GM11168 (cell line): ENCODE measurements at regions not wholly inside any gene's neighbourhood (a gene's known extent, or its start where the extent isn't known, plus 50 kb on each side); places are given as distances from the start of the nearest gene placed in this dataset.

Experiments
- in situ Hi-C: fragments of 300-500 bp; cut with MboI; formaldehyde crosslinking; loops from one replicate; pipeline ENCODE4 v1.12.0; 2022; ENCODE audit warnings: low sequenced_read_pairs; ENCODE audit not compliant: unreplicated experiment

DNA sequence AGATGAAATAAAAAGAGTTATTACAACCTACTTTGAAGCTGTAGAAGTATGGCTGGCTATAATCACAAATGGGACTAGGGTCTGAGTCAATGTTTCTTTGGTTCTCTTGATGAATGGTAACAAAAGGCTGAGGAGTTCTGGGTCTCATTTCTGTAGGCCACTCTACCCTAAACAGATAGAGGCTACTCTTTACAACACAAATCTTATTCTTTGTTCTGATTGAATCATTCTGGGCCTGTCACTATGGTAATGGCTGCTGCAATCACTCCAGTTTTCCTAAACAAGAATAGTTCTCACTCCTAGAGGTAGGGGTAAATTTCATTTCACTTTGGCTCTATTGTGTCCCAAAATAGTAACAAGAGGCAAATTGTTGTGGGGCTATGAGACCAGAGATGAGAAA lies 1714.3 kb upstream of the PCDH20 start:
- in situ Hi-C loops = no loop called here

DNA sequence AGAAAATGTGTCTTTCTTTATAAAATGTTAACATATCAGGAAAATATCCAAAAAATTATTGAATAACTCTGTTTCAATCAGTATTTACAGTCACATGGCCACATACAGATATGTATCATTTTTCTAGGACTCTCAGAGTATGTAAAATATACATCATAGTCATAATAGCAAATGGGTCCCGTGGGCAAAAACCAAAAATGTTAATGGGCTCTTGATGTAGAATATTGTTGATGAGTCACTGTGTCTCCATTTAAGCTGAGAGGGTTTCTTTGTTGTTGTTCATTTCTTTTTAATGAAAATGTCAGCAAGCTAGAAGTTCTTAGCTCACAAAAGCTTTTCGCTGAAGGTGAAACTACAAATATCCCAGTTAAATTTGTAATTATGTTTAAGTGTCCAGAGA lies 1713.1 kb upstream of the PCDH20 start:
- in situ Hi-C loops = no loop called here

DNA sequence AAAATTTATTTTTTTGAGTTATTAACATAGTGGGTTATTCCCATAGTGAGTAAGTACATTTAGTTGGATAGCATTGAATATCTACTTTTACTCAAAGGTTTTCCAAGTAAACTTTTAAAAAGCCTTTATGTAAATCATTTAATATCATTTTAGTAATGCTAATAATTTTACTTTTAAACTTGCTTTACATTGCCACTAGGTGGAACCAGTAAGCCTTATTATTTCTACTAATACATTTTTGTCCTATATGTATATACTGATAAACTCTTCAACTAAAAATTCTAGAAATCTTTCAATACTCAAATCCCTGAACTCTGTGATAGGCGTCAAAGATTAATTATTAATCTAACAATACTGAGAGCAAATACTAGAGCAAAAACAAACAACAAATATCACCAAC lies 1709.2 kb upstream of the PCDH20 start:
- in situ Hi-C loops = no loop called here

DNA sequence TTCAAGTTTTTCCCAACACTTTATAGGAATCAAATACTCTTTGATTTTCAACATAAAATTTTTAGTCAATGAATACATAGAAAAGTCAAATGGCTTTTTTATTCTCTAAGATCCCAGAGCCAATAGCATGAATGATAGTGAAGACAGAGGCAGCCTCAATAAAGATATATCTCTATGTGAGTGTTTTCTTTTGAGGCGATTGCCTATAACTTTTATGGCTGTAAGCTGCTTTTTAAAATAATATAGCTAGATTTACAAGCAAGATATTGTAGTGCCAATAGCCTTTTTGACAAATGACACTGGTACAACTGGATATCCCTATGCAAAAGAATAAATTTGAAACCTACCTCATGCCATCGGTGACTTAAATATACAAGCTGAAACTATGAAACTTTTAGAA lies 1705.2 kb upstream of the PCDH20 start:
- in situ Hi-C loops = no loop called here

DNA sequence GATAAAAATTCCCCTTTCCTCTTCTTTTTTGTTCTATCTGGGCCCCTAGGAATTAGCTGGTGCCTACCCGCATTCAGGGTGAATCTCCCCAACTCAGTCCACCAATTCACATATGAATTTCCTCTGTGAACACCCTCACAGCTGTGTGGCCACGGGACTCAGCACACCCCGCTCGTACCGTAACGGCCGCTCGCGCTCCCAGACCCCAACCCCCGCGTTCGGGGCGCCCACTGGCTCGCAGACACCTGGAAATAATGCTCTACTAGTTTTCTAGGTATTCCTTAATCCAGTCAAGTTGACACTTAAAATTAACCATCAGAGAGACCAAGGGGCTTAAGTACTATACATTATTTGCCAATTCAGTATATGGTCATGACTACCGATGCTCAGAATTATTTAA lies 1702.1 kb upstream of the PCDH20 start:
- in situ Hi-C loops = no loop called here

DNA sequence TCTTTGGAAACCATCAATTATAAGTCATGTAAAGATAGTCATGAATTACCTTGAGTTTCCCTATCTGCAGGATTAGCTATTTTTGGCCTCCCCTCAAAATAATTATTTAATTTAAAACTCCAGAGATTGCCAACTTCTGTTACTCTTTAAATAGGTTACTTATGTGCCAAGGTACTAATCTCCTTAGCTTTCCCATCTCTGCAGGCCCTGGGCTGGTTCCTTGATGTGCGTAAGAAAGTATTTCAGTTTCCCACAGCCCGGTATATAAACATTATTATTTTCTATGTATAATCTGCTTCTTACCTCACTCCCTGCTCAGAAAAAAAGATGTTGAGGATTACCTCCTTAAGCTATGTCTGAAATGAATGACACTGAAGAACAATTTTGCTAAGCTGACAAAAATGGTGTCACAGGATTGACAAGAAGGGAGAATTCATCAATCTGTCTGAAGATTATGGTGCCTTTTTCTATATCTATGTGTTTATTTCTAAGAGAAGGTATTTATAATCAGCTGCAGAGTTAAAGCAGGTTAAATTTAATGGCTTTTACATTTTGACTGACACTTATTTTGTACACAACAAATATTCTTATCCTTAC lies 1697.2 kb upstream of the PCDH20 start:
- in situ Hi-C loops = no loop called here

DNA sequence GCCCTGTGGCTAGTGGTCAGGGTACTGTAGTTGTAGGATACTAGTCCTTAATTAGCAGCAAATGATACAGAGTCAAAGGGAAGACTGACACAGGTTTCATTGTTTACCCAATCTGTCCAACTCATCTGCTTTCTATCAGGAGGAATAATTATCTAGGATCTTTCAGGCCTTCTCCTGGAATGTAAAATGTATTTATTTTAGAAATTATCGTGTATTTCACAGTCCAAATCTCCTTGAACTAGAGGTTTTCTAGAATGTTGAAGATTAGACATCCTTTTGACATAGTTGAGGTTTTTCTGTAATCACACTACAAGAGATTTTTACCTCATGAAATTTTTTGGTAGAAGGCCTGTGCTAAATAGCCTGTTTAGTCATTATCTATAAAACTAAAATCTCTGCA lies 1694.8 kb upstream of the PCDH20 start:
- in situ Hi-C loops = no loop called here

DNA sequence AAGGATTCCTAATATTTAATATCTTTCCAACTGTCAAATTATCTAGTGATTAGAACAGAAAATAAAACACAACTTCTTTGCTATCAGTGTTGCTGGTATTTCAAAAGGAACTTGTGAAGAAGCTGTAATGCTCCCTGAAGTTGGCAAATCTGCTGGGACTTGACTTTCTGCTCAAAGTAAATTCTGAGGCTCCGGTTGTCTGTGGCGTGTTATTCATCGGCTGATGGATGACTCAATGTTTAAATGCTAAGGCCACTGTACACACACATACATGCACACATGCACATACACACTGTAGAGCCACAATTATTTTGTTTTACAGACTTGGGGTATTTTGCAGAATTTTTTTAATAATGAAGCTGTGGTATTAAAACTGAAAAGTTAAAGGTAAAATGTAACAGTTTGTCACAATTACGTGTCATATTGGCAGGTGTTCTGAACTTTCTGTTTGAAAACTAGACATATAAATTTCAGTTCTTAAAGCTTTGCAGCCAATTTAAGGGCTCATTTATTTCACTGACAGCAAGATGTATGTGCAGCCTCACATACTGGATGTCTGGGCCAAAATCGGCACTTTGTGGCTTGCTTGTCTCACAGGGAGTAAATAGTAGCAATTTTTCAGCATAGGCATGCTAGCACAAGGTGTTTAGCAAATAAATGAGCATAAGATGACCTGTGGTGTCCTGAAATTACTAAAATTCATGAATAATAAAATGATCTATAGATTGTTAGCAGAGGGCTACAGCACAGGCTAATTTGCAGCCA lies 1691.7 kb upstream of the PCDH20 start:
- in situ Hi-C loops = no loop called here

DNA sequence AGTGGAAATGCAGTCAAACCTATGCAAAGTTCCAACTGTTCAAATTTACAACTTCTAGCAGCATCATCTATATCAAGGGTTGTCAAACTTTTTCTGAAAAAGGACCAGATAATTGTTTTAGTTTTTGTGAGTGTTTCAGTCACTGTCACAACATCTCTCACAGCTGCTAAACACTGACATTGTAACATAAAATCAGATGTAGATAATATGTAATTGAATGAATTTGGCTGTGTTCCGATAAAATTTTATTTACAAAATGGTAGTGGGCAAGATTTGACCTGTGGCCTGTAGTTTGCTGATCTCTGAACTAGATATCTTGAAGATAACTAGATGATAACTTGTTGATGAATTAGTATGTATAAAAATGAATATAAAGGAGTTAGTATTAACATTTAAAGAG lies 1679.1 kb upstream of the PCDH20 start:
- in situ Hi-C loops = no loop called here

DNA sequence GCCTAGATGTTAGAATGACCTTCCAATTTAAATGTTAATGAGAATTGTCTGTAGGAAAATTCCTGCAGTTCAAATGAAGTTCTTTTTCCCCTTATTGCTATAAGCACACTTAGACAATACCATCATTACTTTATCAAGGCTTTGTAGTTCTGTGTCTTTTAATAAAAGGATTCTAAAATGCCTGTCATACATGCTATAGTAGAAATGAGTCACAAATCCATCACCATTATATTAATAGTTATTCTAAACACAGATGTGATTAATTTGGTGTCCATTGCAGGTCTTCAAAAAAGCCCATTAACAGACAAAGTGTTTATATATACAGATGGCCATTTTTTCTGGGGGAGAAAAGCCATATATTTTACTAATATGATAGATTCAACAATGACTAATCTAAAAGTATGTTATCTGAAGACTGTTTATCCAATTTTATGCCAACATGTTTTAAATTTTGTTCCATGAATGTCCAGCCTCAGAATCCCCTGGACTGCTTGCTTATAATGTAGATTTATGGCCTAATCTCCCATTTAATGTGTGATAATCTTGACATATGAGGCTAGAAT lies 1678.3 kb upstream of the PCDH20 start:
- in situ Hi-C loops = no loop called here

DNA sequence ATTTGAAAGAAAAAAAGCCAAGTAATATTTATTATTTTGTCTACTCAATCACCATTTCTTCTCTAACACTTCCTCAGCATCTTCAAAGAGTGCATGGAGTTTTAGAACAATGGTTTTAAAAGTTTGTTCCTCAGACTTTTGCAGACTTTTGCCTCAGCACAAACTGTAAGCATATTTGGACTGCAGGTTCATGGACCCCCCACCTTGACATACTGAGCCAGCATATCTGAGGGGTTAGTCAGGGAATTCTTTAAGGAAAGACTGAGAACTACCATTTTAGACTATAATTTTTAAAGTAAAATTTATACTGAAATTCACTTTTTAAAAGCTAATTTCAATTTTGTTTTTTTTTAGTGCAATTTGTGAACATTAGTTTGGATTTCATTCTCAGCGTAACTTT lies 1676.8 kb upstream of the PCDH20 start:
- in situ Hi-C loops = no loop called here

DNA sequence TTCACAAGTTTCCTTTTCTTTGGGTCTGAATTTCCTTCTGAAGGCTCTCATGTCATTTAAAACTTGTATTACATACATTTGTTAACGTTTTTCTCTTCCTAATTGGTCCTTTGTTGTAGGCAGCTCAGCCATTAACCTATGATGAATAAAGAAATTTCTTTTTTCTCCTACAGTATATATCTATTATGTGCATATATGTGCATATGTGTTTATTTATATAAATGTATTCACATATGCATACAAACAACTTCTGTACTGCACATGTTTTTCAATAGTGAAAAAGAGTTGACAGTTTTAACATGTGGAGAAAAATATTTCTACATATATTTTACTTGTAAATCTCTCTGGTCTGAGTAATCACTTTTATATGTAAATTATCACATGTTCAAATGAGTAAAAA lies 1674.9 kb upstream of the PCDH20 start:
- in situ Hi-C loops = no loop called here

DNA sequence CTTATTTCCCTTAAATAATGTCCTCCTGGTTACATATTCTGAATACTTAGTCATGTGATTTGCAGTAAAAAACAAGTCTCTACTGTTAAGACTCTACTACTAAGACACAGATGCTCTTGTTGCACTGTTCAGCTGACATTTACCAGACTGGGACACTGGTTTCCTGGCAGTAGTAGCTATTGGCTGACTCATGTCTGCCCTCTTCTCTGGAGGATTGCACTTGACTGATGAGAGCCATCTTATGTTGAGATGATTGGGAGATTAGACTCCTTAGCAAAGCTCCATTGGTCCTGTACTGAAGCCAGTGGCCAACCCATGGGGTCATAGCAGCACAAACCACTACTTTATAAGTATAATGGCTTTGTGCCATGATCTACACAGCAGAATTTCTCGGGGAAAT lies 1672.6 kb upstream of the PCDH20 start:
- in situ Hi-C loops = no loop called here

DNA sequence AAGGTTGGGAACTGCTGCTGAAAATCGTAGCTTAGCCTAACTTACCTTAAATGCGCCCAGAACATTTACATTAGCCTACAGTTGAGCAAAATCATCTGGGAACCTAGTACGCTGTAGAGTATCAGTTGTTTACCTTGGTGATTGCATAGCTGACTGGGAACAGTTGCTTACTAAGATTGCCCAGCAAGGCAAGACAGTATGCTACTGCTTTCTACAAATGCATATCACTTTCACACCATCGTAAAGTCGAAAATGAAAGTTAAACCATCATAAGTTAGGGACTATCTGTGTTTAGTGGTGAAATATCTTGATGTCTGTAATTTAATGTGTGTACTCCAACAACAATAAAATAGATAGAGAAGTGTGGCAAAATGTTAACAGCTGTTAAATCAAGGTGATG lies 1670.6 kb upstream of the PCDH20 start:
- in situ Hi-C loops = no loop called here

DNA sequence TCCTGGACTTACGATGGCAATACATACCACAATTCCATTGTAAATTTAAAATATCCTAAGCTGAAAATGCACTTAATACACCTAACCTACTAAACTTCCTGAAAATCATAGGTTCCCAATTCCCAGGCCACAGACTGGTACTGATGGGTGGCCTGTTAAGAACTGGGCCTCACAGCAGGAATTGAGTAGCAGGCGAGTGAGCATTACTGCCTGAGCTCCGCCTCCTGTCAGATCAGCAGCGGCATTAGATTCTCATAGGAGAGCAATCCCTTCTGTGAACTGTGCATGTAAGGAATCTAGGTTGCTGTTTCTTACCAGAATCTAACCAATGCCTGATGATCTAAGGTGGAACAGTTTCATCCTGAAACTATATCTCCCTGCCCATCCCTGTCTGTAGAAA lies 1670.2 kb upstream of the PCDH20 start:
- in situ Hi-C loops = no loop called here

DNA sequence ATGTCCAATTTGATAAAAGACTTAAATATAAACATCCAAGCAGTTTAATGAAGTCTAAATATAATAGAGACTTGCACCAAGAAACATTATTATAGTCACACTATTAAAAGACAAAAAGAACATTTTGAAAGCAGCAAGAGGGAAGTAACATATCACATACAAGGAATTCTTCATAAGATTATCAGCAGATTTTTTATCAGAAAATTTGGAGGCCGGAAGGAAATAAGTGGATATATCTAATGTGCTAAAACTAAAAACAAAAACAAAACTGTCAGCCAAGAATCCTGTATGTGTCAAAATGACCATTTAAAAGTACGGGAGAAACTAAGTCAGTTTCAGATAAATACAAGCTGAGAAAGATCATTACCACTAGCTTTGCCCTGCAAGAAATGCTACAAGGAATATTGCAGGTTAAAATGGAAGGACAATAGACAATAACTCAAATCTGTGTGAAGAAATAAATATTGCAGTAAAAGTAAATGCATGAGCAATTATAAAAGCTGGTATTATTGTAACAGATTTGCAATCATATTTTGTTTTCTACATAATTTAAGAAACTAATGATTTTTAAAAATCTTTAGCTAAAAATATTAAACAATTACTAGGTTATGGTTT lies 1665.9 kb upstream of the PCDH20 start:
- in situ Hi-C loops = no loop called here

DNA sequence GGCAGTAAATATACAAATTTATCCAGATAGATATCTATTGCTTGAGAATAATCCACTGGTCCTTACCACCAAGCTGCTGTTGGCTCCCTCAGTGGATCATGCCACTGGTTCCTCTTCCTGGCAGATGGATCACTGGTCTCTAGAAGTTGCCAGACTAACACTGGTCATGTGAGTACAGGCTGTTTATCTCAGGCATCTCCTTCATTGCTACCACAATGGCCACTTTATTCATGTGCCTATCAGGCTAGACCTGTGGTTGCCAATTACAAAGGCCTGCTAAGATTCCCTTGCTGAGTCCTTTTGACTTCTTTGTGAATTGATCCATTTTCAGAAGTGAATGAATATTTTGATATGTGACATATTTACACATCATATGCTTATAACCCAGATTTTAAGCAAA lies 1659.5 kb upstream of the PCDH20 start:
- in situ Hi-C loops = no loop called here

DNA sequence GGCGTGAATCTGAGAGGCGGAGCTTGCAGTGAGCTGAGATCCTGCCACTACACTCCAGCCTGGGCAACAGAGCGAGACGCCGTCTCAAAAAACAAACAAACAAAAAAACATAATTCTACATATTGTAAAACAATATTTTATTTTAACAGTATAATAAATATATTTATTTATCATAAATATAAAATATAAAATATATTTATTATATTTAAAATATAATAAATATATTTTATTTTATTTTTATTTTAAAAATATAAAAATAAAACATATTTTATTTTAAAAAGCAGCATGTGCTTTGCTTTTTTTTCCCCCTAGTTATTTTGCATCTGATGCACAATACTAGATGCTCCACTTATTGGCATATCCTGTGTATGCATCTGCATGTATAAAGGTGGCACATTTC lies 1634.6 kb upstream of the PCDH20 start:
- in situ Hi-C loops = no loop called here

DNA sequence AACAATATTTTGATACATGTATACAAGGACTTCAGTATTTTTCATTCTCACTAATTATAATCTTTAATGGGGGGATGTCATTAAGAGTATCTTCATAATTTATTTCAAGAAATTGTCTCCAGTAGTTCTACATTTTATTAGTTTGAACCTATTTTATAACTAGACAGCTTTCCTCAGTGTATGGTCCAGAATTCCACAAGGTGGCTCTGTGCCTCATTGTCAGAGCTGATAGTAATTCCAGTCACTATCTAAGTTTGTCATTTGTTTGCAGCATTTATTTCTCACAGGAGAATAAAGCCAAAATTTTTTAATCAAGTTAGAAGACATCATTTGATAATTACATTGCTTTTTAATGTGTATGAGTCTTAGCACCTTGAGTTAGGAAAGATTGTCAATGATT lies 1633.0 kb upstream of the PCDH20 start:
- in situ Hi-C loops = no loop called here

DNA sequence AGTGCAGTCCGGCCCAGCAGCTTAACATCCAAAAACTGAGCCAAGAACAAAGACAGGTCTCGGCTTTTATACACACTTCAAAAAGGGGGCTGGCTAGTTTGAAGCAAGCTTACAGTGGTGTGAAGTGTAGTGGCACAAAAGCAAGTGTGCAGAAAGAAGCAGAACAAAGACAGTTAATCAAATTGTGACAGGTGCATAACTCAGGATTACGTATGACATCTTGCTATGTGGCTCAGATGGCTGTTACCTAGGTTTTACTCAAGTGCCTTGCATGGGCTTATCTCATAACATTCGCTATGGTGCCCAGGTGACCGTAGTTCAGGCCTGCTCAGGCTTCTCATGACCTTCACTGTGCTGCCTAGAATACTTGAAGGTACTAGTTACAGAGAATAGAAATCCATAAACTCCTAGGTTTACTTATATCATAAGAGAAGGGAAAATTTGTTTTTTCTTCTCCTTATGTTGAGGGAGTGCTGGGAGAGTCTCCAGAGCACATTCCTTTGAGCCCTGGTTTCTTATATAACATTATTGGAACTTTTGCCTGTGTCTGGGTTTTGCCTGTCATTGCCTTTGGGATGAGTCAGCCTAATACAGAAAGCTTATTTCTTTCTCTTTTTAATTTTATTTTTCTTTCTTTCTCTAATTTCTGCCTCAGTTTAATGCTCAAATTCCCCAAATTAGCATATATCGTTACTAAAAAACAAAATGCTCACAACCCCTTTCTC lies 1629.1 kb upstream of the PCDH20 start:
- in situ Hi-C loops = no loop called here

DNA sequence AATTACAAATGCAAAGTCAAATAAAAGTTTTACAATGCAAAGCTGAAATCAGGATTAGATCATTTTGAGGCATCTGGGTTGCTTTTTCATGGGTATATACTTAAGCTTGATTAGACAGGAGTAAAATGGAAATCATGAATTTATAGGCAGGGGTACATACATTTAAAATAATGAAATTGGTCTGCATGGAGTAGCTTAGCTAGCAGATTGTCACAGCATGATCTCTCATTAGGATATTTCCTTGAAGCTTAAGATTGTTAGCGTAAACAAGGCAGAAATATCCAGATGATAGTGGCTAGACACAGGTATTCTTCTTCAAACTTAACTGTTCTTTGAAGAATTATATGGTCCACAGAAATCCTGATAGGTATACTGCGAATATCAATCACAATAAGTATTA lies 1627.0 kb upstream of the PCDH20 start:
- in situ Hi-C loops = no loop called here
